ENCODE measurements at regions not wholly inside any gene's neighbourhood (a gene's known extent, or its start where the extent isn't known, plus 50 kb on each side); places are given as distances from the start of the nearest gene placed in this dataset.

- DNase-seq, result no peak
Measured at GRCh38 chr21:43316156-43316845, 110.6 kb downstream of the SIK1 start.

DNA sequence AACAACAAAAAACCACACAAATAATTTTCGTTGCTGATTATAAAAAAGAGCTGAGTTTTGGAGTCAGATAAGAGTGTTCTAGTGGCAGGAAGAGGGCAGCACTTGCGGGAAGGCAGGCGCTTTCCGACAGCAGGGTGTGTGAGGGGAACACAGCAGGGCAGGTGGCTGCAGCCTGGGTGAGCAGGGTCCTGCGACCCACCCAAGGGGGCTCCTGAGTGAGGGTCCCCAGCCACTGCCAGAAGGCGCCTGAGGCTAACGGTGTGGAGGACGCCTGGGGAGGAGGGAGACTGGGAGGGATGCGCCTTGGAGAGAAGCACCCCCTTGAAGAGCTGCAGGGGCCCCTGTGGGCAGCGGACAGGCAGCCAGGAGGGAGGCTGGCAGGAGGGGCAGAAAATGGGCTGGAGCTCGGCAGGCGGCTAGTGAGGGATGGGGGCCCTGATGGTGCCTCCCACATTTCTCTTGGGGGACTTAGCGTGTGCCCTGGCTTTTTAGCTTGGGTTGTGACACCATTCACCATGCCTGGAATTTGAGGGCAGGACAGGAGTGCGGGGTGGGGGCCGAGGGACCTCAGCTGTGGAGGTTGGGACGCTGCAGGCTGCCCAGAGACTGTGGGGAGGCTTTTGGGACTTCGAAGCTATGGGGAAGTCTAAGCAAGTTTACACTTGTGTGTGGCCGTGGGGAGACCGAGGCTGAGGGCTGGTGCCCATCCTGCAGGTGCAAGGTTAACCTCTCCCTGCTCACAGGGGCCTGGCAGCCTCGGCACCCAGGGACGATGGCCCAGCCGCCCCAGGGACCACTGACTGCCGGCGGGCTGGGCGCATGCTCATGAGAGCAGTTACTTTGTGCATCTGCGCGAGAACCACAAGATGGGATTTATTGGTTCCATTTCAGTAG lies 111.4 kb downstream of the SIK1 start:
- DNase-seq, result no peak

GRCh38 chr21:43313939-43314405 lies 113.0 kb downstream of the SIK1 start:
- DNase-seq, result no peak

- no peak for DNase-seq
Measured at GRCh38 chr21:43313221-43313938, 113.6 kb downstream of the SIK1 start.

GRCh38 chr21:43312751-43313169 lies 114.2 kb downstream of the SIK1 start:
- peak; percentile 8 for DNase-seq

GRCh38 chr21:43312011-43312410 lies 114.9 kb downstream of the SIK1 start:
- DNase-seq, result no peak

GRCh38 chr21:43311301-43311817 lies 115.6 kb downstream of the SIK1 start:
- DNase-seq, result peak; percentile 83

DNA sequence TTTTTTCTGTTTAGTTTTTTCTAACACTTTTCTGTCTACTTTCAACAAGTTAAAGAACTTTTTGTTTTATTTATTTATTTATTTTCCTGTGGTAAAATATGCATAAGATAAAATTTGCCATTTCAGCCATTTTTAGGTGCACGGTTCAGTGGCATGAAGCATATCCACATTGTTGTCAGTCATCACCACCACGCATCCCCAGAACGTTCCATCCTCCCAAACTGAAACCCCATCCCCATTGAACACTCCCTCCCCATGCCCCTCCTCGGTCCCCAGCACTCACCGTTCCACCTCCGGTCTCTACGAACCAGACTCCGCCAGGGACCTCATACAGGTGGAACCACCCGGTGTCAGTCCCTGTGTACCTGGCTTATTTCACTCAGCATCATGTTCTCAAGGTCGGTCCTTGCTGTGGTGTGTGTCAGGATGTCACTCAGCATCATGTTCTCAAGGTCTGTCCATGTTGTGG lies 118.1 kb downstream of the SIK1 start:
- no peak for DNase-seq

- DNase-seq, result no peak
Measured at GRCh38 chr21:43308101-43308814, 118.7 kb downstream of the SIK1 start.

DNA sequence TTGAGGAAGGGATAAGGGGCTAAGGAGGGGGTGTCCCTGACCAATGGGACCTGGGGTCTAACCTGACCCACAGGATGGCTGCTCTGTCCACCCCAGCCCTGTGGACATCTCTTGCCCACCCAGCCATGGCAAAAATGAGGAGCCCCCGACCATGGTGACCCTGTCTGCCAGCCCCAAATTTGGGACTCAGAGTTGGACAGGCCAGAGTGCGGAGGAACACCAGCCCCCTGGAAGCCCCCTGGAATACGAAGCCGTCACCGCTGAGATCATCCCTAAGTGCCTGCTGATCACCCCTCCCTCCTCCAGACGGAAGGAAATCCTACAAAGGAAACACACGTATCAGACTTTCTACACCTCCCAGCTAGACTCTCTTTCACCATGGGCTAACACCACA lies 119.3 kb downstream of the SIK1 start:
- DNase-seq, result no peak

GRCh38 chr21:43306911-43307676 lies 119.8 kb downstream of the SIK1 start:
- no peak for DNase-seq

GRCh38 chr21:43306391-43306790 lies 120.5 kb downstream of the SIK1 start:
- no peak for DNase-seq

DNA sequence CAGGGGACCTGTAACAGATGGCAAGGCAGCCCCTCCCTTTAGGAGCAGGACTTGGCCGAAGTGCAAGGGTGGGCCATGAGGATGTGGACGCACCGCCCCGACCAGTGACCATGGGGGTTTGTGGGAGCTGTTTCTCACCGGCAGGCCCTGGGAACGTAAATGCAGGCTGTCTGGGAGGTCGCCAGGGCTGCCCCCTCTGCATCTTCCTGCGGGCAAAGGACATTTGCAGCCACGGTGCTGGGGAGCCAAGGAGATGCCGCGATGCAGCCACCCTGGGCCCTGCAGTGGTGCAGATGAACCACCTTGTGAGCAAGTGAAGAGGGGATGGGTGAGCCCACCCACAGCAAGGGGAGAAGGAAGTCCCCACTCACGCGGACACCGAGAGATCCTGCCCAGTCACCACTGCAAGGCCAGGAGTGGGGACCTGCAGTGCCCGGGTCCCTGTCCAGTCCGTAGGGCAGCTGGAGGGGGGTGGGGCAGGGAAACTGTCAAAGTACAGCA lies 121.1 kb downstream of the SIK1 start:
- DNase-seq, result no peak

GRCh38 chr21:43305336-43305665 lies 121.6 kb downstream of the SIK1 start:
- no peak for DNase-seq

- no peak for DNase-seq
Measured at GRCh38 chr21:43304621-43305335, 122.2 kb downstream of the SIK1 start.

DNA sequence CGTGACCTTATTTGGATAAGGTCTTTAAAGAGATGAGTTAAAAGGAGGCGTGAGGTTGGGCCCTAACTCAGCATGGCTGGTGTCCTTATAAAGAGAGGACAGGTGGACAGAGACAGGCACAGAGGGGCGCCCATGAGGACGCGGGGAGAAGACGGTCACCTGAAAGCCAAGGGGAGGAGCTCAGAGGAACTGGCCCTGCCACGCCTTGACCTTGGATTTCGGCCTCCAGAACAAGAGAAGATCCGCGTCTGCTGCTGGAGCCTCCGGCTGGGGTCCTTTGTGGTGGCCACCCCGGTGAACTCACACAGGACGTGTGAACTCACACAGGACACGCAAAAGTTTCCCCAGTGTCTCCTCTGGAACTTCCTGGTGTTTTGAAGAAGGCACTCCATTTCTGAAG lies 122.7 kb downstream of the SIK1 start:
- DNase-seq, result no peak

DNA sequence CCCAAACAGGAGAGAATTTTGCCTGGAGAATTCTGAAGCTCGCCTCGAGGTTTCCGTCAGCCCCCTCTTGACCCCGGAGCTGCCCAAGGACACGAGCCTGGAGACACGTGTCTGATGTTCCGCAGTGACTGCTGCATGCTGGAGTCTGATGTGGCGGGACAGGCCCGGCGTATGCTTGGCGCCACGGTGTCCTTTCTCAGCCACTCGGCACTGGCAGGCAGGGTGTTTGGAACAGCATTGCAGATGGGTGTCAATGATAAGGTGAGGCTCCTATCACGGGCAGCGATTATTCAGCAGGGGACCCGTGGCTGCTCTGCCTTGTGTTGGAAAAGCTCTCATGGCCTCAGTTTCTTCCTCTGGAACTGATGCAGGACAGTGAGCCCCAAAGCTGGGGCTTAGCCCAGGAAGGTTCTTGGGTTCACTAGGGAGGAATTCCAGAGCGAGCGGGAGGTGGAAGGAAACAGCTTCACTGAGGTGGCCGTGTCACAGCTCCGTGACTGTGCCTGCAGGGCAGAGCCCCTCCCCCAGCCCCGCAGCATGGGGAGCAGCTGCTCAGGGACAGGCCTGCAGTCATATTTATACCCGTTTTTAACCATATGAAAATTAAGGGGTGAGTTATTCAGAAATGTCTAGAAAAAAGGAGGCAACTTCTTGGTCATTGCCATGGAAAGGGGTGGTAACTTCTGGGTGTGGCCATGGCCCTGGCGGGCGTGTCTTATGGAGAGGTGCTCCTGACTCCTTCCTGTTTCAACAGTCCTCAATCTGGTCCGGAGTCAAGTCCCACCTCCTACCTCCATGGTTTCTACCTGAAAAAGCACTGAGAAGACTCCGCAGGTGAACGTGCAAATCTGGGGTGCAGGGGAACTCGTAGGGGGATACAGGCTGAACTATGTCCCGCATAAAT lies 123.4 kb downstream of the SIK1 start:
- DNase-seq, result no peak

DNA sequence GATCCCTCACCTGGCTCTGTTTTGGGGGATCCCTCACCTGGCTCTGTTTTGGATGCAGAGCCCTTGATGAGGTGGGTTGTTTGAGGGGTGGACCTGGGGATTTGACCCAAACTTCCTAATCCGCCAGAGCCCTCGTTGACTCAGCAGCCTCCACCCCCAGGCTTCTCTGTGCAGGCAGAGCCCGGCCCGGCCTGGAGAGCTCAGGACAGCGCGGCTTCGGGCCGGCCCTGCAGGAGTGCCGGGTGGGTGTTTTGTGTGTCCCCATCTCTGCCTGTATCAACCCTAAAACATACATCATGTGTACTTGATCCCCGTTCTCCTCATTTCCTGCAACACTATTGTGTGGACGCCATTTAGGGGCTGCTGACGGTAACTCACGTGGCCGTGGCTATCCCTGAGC lies 124.2 kb downstream of the SIK1 start:
- no peak for DNase-seq

DNA sequence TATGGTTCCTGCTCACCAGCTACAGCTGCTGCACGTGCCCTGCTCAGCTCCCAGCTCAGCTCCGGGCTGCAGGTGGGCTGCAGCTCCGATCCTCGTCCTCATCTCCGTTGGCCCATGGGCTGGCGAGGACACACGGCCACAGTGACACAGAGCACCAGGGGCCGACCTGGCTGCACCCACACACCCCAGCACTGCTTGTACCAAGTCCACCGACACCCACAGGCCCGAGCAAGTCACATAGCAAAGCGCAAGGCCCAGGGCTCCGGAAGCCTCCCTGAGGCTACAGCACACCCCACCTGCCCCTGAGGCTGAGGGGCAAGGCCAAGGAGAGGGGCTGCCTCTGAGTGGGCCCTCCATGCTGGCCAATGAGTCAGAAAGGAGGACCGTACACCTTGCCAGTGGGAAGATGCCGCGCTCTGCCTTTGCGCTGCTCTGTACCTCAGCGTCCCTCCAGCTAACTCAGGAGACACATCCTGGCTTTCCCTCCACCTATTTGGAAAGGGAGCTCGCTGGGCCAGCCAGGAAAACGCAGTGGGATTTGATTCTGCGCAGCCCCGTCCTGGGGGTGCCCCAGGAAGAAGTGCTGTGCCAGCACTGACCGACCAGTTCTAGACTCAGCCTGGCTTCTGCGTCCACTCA lies 124.8 kb downstream of the SIK1 start:
- DNase-seq, result no peak

Data from NCI-H2029 treated with DMSO at 0.1 percent for 48 hours (cell line).